Gastroesophageal sphincter (tissue), 4 donors: ENCODE measurements at regions not wholly inside any gene's neighbourhood (a gene's known extent, or its start where the extent isn't known, plus 50 kb on each side); places are given as distances from the start of the nearest gene placed in this dataset.
"Not testable (repeated sequence)": the region's sequence is repeated elsewhere in the genome, so short reads cannot be mapped to it uniquely, and the experiment has no call there.

Source experiments
- ATAC-seq: fragments of 150-250 bp; one replicate; pipeline ENCODE4 v1.9.1; 2016; ENCODE audit warnings: mild to moderate bottlenecking, moderate library complexity
- H3K27ac ChIP-seq, 4 donors: fragments of 200-600 bp; sonication (generic) in 3 of 4; 1 replicate in 3 of 4; 2 replicates in 1 of 4; pipeline ENCODE4 v1.5.1; 2016 to 2019
- H3K27me3 ChIP-seq: fragments of 200-600 bp; sonication (generic); one replicate; pipeline ENCODE4 v1.5.1; 2019
- H3K36me3 ChIP-seq, 2 donors: fragments of 200-600 bp; sonication (generic); one replicate each; pipeline ENCODE4 v1.5.1; 2019; ENCODE audit warnings: control low read depth in 1 of 2
- H3K4me1 ChIP-seq, 3 donors: fragments of 200-600 bp; sonication (generic); 1 replicate in 2 of 3; 2 replicates in 1 of 3; pipeline ENCODE4 v1.5.1; 2016 to 2019; ENCODE audit warnings: control low read depth in 2 of 3
- H3K4me3 ChIP-seq, 2 donors: fragments of 200-600 bp; sonication (generic); one replicate each; pipeline ENCODE4 v1.5.1; 2019; ENCODE audit warnings: mild to moderate bottlenecking in 1 of 2, moderate library complexity in 1 of 2
- H3K9me3 ChIP-seq, 3 donors: fragments of 200-600 bp; sonication (generic); one replicate each; pipeline ENCODE4 v1.5.1; 2017 to 2019; ENCODE audit warnings: control low read depth in 2 of 3
- EP300 ChIP-seq: sonication (generic); formaldehyde crosslinking; IDR thresholded peaks from one replicate; pipeline ENCODE4 v1.6.1; 2017; ENCODE audit warnings: antibody characterized with exemption, mild to moderate bottlenecking
- POLR2A ChIP-seq, 2 donors: fragments of 450-650 bp; IDR thresholded peaks; one replicate each; pipeline ENCODE4 v1.6.1; 2017; ENCODE audit warnings: antibody characterized with exemption in 2 of 2, mild to moderate bottlenecking in 2 of 2, moderate library complexity in 1 of 2
- POLR2AphosphoS5 ChIP-seq: sonication (generic); formaldehyde crosslinking; IDR thresholded peaks from one replicate; pipeline ENCODE4 v1.6.1; 2017; ENCODE audit warnings: antibody characterized with exemption
- WGBS, 2 donors: methylation state at CpG; one replicate each; pipeline ENCODE4 v1.1.5; 2018; ENCODE audit warnings: low coverage in 1 of 2; 5-methylcytosine and 5-hydroxymethylcytosine counted together
- TF ChIP-seq, protein P1 (sequence below), 4 experiments: fragments of 200-600 bp in 2 of 4; fragments of 450-650 bp in 2 of 4; sonication (generic) in 1 of 4; IDR thresholded peaks; one replicate each; pipeline ENCODE4 v1.5.1; 2017 to 2019; ENCODE audit warnings: antibody characterized with exemption in 4 of 4, mild to moderate bottlenecking in 2 of 4, moderate library complexity in 2 of 4

DNA sequence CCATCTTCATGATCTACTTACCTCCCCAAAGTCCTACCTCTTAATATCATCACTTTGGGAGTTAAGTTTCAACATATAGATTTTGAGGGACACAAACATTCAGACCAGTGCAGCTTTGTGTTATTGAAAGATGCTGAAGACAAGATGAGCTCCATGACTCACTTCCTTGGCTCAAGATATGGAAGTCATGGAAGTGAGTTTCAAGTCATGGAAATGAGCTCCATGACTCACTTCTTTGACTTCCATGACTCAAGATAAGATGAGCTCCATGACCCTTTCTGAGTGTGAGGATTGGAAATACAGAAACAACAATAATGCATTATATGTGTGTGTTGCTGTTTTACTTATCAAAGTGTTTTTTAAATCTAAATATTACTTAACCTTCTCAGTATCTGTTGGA, 170.2 kb upstream of the TPRG1 start:
- no peak for ATAC-seq
- Histone ChIP-seq H3K27me3 (no peaks in the 10 kb centered on the region), H3K9me3 (peaks cover 0 to 1% (median 0%) of the 10 kb centered on the region in 3 donors), H3K36me3 (no peaks in the 10 kb centered on the region), H3K4me1 (no peaks in the 10 kb centered on the region), H3K4me3 (no peak overlapping the region), H3K27ac (no peak overlapping the region)
- TF ChIP-seq EP300 (no peak), POLR2A (IDR thresholded peaks at IDR 0.05) (no peak), POLR2AphosphoS5 (no peak)
- TF ChIP-seq, protein P1, sequence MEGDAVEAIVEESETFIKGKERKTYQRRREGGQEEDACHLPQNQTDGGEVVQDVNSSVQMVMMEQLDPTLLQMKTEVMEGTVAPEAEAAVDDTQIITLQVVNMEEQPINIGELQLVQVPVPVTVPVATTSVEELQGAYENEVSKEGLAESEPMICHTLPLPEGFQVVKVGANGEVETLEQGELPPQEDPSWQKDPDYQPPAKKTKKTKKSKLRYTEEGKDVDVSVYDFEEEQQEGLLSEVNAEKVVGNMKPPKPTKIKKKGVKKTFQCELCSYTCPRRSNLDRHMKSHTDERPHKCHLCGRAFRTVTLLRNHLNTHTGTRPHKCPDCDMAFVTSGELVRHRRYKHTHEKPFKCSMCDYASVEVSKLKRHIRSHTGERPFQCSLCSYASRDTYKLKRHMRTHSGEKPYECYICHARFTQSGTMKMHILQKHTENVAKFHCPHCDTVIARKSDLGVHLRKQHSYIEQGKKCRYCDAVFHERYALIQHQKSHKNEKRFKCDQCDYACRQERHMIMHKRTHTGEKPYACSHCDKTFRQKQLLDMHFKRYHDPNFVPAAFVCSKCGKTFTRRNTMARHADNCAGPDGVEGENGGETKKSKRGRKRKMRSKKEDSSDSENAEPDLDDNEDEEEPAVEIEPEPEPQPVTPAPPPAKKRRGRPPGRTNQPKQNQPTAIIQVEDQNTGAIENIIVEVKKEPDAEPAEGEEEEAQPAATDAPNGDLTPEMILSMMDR (IDR thresholded peaks at IDR 0.05), result no peak

- Histone ChIP-seq H3K36me3 (no peaks in the 10 kb centered on the region), H3K4me1 (no peaks in the 10 kb centered on the region), H3K27ac (no peak overlapping the region), H3K9me3 (peaks cover 0 to 4% (median 0%) of the 10 kb centered on the region in 3 donors), H3K27me3 (no peaks in the 10 kb centered on the region), H3K4me3 (no peak overlapping the region)
- WGBS, 2 donors, result 92 to 100% methylated on average over 1 of the region's 1 CpG
- TF ChIP-seq POLR2A (IDR thresholded peaks at IDR 0.05) (no peak), POLR2AphosphoS5 (no peak), EP300 (no peak)
- TF ChIP-seq, protein P1 (IDR thresholded peaks at IDR 0.05), result no peak
- no peak for ATAC-seq
These were observed 168.4 kb upstream of the TPRG1 start for GRCh38 chr3:189003410-189003809.

- TF ChIP-seq POLR2AphosphoS5 (no peak), EP300 (no peak), POLR2A (IDR thresholded peaks at IDR 0.05) (no peak)
- TF ChIP-seq, protein P1 (IDR thresholded peaks at IDR 0.05), result no peak
- Histone ChIP-seq H3K4me1 (no peaks in the 10 kb centered on the region), H3K4me3 (no peak overlapping the region), H3K36me3 (no peaks in the 10 kb centered on the region), H3K9me3 (peaks cover 0 to 22% (median 0%) of the 10 kb centered on the region in 3 donors), H3K27ac (no peak overlapping the region), H3K27me3 (no peaks in the 10 kb centered on the region)
- no peak for ATAC-seq
These were observed 158.4 kb upstream of the TPRG1 start for GRCh38 chr3:189013224-189013888.

DNA sequence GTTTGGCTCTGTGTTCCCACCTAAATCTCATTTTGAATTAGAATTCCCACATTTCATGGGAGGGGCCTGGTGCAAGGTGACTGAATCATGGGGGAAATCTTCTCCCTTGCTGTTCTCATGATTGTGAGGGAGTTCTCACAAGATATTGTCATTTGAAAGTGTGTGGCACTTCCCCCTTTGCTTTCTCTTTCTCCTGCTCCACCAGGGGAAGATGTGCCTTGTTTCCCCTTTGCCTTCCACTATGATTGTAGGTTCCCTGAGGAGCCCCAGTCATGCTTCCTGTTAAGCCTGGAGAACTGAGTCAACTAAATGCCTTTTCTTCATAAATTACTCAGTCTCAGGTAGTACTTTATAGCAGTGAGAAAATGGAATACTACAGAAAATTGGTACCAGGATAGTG, 157.2 kb upstream of the TPRG1 start:
- TF ChIP-seq POLR2AphosphoS5, result no peak
- TF ChIP-seq POLR2A (IDR thresholded peaks at IDR 0.05), result no peak
- TF ChIP-seq, protein P1 (IDR thresholded peaks at IDR 0.05), result no peak
- TF ChIP-seq EP300, result no peak
- Histone ChIP-seq H3K4me3 (no peak overlapping the region), H3K27me3 (no peaks in the 10 kb centered on the region), H3K36me3 (no peaks in the 10 kb centered on the region), H3K27ac (no peak overlapping the region), H3K9me3 (peaks cover 0 to 22% (median 0%) of the 10 kb centered on the region in 3 donors), H3K4me1 (no peaks in the 10 kb centered on the region)
- ATAC-seq, result no peak

DNA sequence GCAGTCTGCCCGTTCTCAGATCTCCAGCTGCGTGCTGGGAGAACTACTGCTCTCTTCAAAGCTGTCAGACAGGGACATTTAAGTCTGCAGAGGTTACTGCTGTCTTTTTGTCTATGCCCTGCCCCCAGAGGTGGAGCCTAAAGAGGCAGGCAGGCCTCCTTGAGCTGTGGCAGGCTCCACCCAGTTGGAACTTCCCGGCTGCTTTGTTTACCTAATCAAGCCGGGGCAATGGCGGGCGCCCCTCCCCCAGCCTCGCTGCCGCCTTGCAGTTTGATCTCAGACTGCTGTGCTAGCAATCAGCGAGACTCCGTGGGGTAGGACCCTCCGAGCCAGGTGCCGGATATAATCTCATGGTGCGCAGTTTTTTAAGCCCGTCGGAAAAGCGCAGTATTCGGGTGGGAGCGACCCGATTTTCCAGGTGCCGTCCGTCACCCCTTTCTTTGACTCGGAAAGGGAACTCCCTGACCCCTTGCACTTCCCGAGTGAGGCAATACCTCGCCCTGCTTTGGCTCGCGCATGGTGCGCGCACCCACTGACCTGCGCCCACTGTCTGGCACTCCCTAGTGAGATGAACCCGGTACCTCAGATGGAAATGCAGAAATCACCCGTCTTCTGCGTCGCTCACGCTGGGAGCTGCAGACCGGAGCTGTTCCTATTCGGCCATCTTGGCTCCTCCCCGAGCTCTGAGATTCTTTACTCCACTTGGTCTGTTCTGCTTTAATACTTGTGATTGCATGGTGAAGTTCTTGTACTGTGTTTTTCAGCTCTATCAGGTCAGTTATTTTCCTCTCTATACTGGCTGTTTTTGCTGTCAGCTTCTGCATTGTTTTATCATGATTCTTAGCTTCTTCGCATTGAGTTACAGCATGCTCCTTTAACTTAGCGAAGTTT, 148.9 kb upstream of the TPRG1 start:
- H3K27ac ChIP-seq, H3K9me3 ChIP-seq, H3K4me1 ChIP-seq, H3K36me3 ChIP-seq, ATAC-seq, H3K27me3 ChIP-seq, H3K4me3 ChIP-seq: not testable (repeated sequence)
- 94 to 96% methylated on average over 10 to 24 of the region's 39 CpGs for WGBS, 2 donors
